ENCODE measurements at regions not wholly inside any gene's neighbourhood (a gene's known extent, or its start where the extent isn't known, plus 50 kb on each side); places are given as distances from the start of the nearest gene placed in this dataset.

- no peak for DNase-seq
These were observed 595.6 kb downstream of the CAAP1 start for GRCh38 chr9:26296910-26297572.

- DNase-seq, result no peak
These were observed 599.7 kb downstream of the CAAP1 start for GRCh38 chr9:26292943-26293342.

GRCh38 chr9:26271495-26272122 is 593.4 kb upstream of the TUSC1 start:
- DNase-seq, result no peak

- no peak for DNase-seq
These were observed 588.0 kb upstream of the TUSC1 start for GRCh38 chr9:26266146-26266793.

- DNase-seq, result no peak
These were observed 586.7 kb upstream of the TUSC1 start for GRCh38 chr9:26264709-26265601.

GRCh38 chr9:26263478-26263877 is 585.2 kb upstream of the TUSC1 start:
- DNase-seq, result no peak

- DNase-seq, result no peak
These were observed 584.3 kb upstream of the TUSC1 start for GRCh38 chr9:26262421-26263107.

- no peak for DNase-seq
These were observed 583.5 kb upstream of the TUSC1 start for GRCh38 chr9:26261503-26262330.

- no peak for DNase-seq
These were observed 582.0 kb upstream of the TUSC1 start for GRCh38 chr9:26260238-26260637.

GRCh38 chr9:26247861-26248260 is 569.6 kb upstream of the TUSC1 start:
- no peak for DNase-seq

- no peak for DNase-seq
These were observed 566.6 kb upstream of the TUSC1 start for GRCh38 chr9:26244661-26245451.

- DNase-seq, result no peak
These were observed 565.5 kb upstream of the TUSC1 start for GRCh38 chr9:26243726-26244125.

- DNase-seq, result no peak
These were observed 564.9 kb upstream of the TUSC1 start for GRCh38 chr9:26243029-26243697.

GRCh38 chr9:26240020-26240419 is 561.8 kb upstream of the TUSC1 start:
- DNase-seq, result no peak

GRCh38 chr9:26237256-26237655 is 559.0 kb upstream of the TUSC1 start:
- no peak for DNase-seq

- DNase-seq, result no peak
These were observed 556.6 kb upstream of the TUSC1 start for GRCh38 chr9:26234865-26235264.

- no peak for DNase-seq
These were observed 553.1 kb upstream of the TUSC1 start for GRCh38 chr9:26231391-26231790.

GRCh38 chr9:26229324-26230054 is 551.2 kb upstream of the TUSC1 start:
- DNase-seq, result no peak

- no peak for DNase-seq
These were observed 550.0 kb upstream of the TUSC1 start for GRCh38 chr9:26228273-26228672.

- no peak for DNase-seq
These were observed 543.0 kb upstream of the TUSC1 start for GRCh38 chr9:26221290-26221689.

Measured in NCI-H345 (cell line).